ENCODE measurements at regions not wholly inside any gene's neighbourhood (a gene's known extent, or its start where the extent isn't known, plus 50 kb on each side); places are given as distances from the start of the nearest gene placed in this dataset.

DNA sequence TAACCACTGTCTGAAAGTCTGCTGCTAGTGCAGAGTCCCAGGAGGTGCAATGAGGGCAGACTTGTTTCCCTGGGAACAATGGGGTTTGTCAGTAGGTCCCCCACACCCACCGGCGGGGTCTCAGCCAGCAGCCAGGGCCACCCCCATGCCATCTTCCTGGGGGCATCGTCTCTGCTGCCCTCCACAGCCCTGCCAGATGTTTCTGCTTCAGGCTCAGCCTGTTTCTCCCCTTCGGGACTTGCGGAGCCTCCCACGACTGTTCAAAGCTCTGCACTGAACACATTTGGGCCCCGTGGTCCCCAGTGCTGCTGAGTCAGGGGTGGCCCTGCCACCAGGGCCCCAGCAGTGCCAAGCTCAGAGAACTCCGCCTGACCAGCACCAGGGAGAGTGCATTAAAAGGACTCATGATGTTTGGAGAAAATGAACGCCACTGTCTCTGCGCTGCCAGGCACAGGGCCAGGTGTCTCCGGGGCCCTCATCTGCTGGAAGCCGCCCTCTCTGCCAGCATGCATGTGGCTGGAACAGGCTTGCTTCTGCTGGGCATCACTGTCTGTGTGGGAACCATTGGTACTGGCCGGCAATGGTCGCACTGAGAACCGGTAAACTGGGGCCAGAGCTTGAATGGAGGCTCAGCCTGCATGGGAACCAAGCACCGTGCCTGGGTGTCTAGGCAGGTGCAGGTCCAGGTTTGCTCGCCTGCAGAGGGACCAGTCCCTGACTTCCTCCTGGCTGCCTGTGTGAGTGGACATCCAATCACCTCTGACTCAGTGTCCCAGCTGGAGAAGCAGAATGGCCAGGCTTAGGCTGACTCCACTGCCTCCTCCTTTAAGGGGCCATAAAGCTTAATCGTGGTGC, 345.1 kb downstream of the GLRX3 start:
- H3K27me3 ChIP-seq (ENCODE audit: control insufficient read depth, extremely low read depth, insufficient read depth, low read length): no peaks in the 10 kb centered on the region
- no peaks in the 10 kb centered on the region for H3K9me1 ChIP-seq (ENCODE audit: control insufficient read depth, extremely low read depth, insufficient read depth, low read length)
- no peaks in the 10 kb centered on the region for H3K4me1 ChIP-seq (ENCODE audit: control insufficient read depth, extremely low read depth, insufficient read depth, low read length)
- no peaks in the 10 kb centered on the region for H3K79me2 ChIP-seq (ENCODE audit: control insufficient read depth, insufficient read depth, low read length)
- H4K20me1 ChIP-seq (ENCODE audit: control insufficient read depth, extremely low read depth, insufficient read depth, low read length): no peaks in the 10 kb centered on the region
- H3K9ac ChIP-seq (ENCODE audit: control insufficient read depth, extremely low read depth, insufficient read depth, low read length): no peak overlapping the region
- H3K27ac ChIP-seq (ENCODE audit: control insufficient read depth, insufficient read depth, low read length): no peak overlapping the region
- FAIRE-seq (no peak), DNase-seq (ENCODE audit: low read depth, low spot score) (no peak)
- no peak overlapping the region for H3K4me2 ChIP-seq (ENCODE audit: control insufficient read depth, extremely low read depth, insufficient read depth, low read depth, low read length)
- H3K36me3 ChIP-seq (ENCODE audit: control insufficient read depth in 2 of 2, extremely low read depth in 1 of 2, insufficient read depth in 2 of 2, low read length in 2 of 2): no peaks in the 10 kb centered on the region
- TF ChIP-seq, protein P1, sequence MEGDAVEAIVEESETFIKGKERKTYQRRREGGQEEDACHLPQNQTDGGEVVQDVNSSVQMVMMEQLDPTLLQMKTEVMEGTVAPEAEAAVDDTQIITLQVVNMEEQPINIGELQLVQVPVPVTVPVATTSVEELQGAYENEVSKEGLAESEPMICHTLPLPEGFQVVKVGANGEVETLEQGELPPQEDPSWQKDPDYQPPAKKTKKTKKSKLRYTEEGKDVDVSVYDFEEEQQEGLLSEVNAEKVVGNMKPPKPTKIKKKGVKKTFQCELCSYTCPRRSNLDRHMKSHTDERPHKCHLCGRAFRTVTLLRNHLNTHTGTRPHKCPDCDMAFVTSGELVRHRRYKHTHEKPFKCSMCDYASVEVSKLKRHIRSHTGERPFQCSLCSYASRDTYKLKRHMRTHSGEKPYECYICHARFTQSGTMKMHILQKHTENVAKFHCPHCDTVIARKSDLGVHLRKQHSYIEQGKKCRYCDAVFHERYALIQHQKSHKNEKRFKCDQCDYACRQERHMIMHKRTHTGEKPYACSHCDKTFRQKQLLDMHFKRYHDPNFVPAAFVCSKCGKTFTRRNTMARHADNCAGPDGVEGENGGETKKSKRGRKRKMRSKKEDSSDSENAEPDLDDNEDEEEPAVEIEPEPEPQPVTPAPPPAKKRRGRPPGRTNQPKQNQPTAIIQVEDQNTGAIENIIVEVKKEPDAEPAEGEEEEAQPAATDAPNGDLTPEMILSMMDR (optimal IDR thresholded peaks at IDR 0.05 in 1 of 3, IDR thresholded peaks at IDR 0.05 in 1 of 3, conservative IDR thresholded peaks at IDR 0.05 in 1 of 3; ENCODE audit: extremely low read depth in 1 of 3, insufficient read depth in 2 of 3, low read length in 3 of 3): no peak
- no peak for TF ChIP-seq EZH2 (IDR thresholded peaks at IDR 0.05; ENCODE audit: low read length)
- H3K9me3 ChIP-seq (ENCODE audit: control insufficient read depth, low read depth, low read length): peaks cover 9% of the 10 kb centered on the region
- dilution Hi-C loops (cut with MboI; ENCODE audit: extremely low pct_ligation_motif_present, low sequenced_read_pairs): no loop called here
- H2AFZ ChIP-seq (ENCODE audit: control insufficient read depth, low read length): no peak overlapping the region
- no peak overlapping the region for H3K4me3 ChIP-seq (ENCODE audit: control insufficient read depth in 2 of 3, extremely low read depth in 1 of 3, insufficient read depth in 2 of 3, low read depth in 1 of 3, low read length in 3 of 3)

DNA sequence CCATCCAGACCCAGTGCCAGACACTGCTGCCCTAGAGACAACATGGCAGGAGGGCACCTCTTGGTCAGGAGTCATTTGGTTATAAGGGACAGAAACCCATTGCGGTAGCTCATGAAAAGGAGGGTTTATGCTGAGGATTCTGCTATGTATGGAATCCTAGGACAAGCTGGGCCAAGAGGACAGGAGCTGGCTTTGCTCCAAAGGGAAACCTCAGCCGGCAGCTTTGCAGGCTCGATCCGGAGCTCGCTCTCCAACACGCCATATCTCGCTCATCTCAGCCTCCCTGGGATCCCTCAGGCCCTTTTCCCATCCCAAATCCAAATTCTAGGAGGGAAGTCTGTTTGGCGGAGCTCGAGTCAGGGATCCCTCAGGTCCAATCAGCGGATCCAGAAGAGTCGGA, 345.7 kb downstream of the GLRX3 start:
- FAIRE-seq (no peak), DNase-seq (ENCODE audit: low read depth, low spot score) (no peak)
- no peak overlapping the region for H3K9ac ChIP-seq (ENCODE audit: control insufficient read depth, extremely low read depth, insufficient read depth, low read length)
- H3K79me2 ChIP-seq (ENCODE audit: control insufficient read depth, insufficient read depth, low read length): no peaks in the 10 kb centered on the region
- no peaks in the 10 kb centered on the region for H3K36me3 ChIP-seq (ENCODE audit: control insufficient read depth in 2 of 2, extremely low read depth in 1 of 2, insufficient read depth in 2 of 2, low read length in 2 of 2)
- TF ChIP-seq EZH2 (IDR thresholded peaks at IDR 0.05; ENCODE audit: low read length): no peak
- TF ChIP-seq, protein P1 (optimal IDR thresholded peaks at IDR 0.05 in 1 of 3, IDR thresholded peaks at IDR 0.05 in 1 of 3, conservative IDR thresholded peaks at IDR 0.05 in 1 of 3; ENCODE audit: extremely low read depth in 1 of 3, insufficient read depth in 2 of 3, low read length in 3 of 3): no peak
- no peak overlapping the region for H3K4me2 ChIP-seq (ENCODE audit: control insufficient read depth, extremely low read depth, insufficient read depth, low read depth, low read length)
- no peaks in the 10 kb centered on the region for H3K27me3 ChIP-seq (ENCODE audit: control insufficient read depth, extremely low read depth, insufficient read depth, low read length)
- no peaks in the 10 kb centered on the region for H4K20me1 ChIP-seq (ENCODE audit: control insufficient read depth, extremely low read depth, insufficient read depth, low read length)
- H3K9me3 ChIP-seq (ENCODE audit: control insufficient read depth, low read depth, low read length): peaks cover 9% of the 10 kb centered on the region
- H3K9me1 ChIP-seq (ENCODE audit: control insufficient read depth, extremely low read depth, insufficient read depth, low read length): no peaks in the 10 kb centered on the region
- no peaks in the 10 kb centered on the region for H3K4me1 ChIP-seq (ENCODE audit: control insufficient read depth, extremely low read depth, insufficient read depth, low read length)
- no peak overlapping the region for H3K4me3 ChIP-seq (ENCODE audit: control insufficient read depth in 2 of 3, extremely low read depth in 1 of 3, insufficient read depth in 2 of 3, low read depth in 1 of 3, low read length in 3 of 3)
- H3K27ac ChIP-seq (ENCODE audit: control insufficient read depth, insufficient read depth, low read length): no peak overlapping the region
- dilution Hi-C loops (cut with MboI; ENCODE audit: extremely low pct_ligation_motif_present, low sequenced_read_pairs): no loop called here
- H2AFZ ChIP-seq (ENCODE audit: control insufficient read depth, low read length): no peak overlapping the region
